Ishikawa (cell line): ENCODE measurements at regions not wholly inside any gene's neighbourhood (a gene's known extent, or its start where the extent isn't known, plus 50 kb on each side); places are given as distances from the start of the nearest gene placed in this dataset.

Experiments used
- CEBPB ChIP-seq: IDR thresholded peaks from 2 replicates; pipeline ENCODE4 v1.6.1; 2012
- CREB1 ChIP-seq: IDR thresholded peaks from 2 replicates; pipeline ENCODE4 v1.6.1; 2012; ENCODE audit warnings: low read depth
- EGR1 ChIP-seq: IDR thresholded peaks from 2 replicates; pipeline ENCODE4 v1.6.1; 2012
- EP300 ChIP-seq: IDR thresholded peaks from 2 replicates; pipeline ENCODE4 v1.6.1; 2012; ENCODE audit warnings: borderline replicate concordance
- FOXM1 ChIP-seq: IDR thresholded peaks from 2 replicates; pipeline ENCODE4 v1.6.1; 2012; ENCODE audit warnings: low read depth, borderline replicate concordance
- NFIC ChIP-seq: IDR thresholded peaks from 2 replicates; pipeline ENCODE4 v1.6.1; 2012
- RAD21 ChIP-seq: IDR thresholded peaks from 2 replicates; pipeline ENCODE4 v1.6.1; 2012; ENCODE audit warnings: low read depth
- TAF1 ChIP-seq: IDR thresholded peaks from 2 replicates; pipeline ENCODE4 v1.6.1; 2012; ENCODE audit warnings: low read depth, mild to moderate bottlenecking
- TCF12 ChIP-seq: IDR thresholded peaks from 2 replicates; pipeline ENCODE4 v1.6.1; 2012; ENCODE audit warnings: low read depth
- TEAD4 ChIP-seq: IDR thresholded peaks from 2 replicates; pipeline ENCODE4 v1.6.1; 2012
- YY1 ChIP-seq: IDR thresholded peaks from 2 replicates; pipeline ENCODE4 v1.6.1; 2012; ENCODE audit warnings: low read depth
- ZBTB7A ChIP-seq: IDR thresholded peaks from 2 replicates; pipeline ENCODE4 v1.6.1; 2012; ENCODE audit warnings: low read depth
- TF ChIP-seq, protein P1 (sequence below): IDR thresholded peaks from 2 replicates; pipeline ENCODE4 v1.6.1; 2012
- TF ChIP-seq, protein P2 (sequence below): IDR thresholded peaks from 2 replicates; pipeline ENCODE4 v1.6.1; 2012
- TF ChIP-seq, protein P3 (sequence below): IDR thresholded peaks from 2 replicates; pipeline ENCODE4 v1.6.1; 2012; ENCODE audit warnings: low read depth, mild to moderate bottlenecking

DNA sequence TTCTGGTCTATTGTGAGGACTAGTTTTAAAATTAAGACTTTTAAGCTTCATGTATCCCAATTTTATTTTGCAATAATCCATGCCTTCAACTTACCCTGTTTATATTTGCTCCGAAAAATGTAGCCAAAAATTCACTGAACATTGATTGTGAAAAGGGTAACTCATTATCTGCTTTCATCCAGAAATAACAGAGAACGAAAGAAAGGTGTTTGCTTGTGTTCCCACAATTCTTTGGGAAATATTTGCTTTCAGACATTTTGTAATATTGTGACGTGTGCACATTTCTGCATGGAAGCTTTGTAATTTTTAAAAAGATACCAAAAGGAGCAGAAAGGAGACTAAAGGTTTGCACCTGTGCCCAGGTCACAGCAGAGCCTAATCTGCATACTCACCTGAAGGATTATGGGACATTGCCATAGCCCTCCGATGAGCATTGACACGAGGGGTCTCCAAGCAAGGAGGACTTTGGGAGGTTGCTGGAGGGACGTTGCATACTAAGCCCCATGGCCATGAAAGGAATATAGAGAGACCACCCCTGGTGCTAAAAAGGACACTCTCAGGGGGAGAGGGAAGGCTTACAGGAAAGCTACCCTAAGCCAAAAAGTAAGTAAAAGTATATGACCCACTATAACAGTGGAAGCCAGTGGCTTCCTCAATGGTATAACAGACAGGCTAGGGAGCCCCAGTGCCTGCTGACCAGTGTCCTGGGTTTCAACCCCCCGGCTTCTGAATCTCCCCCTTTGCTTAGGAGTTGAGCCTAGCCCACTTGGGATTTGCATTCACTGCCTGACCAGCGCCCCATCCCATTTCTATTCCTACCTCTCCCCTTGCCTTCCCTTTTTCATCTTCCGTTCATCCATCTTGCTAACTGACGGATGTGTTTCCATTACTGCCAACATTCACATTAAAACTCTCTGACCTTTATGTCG lies 148.6 kb upstream of the ZC3H12A start:
- TF ChIP-seq CEBPB (no peak), ZBTB7A (no peak)
- TF ChIP-seq, protein P1, sequence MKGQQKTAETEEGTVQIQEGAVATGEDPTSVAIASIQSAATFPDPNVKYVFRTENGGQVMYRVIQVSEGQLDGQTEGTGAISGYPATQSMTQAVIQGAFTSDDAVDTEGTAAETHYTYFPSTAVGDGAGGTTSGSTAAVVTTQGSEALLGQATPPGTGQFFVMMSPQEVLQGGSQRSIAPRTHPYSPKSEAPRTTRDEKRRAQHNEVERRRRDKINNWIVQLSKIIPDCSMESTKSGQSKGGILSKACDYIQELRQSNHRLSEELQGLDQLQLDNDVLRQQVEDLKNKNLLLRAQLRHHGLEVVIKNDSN, result no peak

DNA sequence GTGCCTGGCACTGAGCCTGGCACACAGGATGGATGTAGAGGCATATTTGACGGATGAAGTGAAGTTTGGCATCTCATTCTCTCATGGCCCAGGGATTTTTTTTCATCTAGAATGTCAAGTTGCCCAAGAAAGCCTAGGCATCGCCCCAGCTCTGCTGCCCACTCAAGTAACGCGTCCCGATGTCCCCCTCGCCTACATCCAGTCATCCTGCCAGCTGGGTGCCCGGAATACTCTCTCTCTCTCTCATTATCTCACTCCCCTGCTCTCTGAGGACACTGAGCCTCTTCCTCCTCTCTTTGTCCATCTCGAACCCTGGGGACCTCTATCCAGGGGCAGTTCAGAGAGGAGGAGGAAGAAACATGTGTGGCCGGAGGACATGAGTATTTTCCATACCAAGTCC lies 142.3 kb upstream of the ZC3H12A start:
- TF ChIP-seq CEBPB, result no peak
- TF ChIP-seq TEAD4, result no peak
- no peak for TF ChIP-seq EGR1
- TF ChIP-seq, protein P1, result no peak
- TF ChIP-seq YY1, result no peak
- no peak for TF ChIP-seq TCF12
- TF ChIP-seq FOXM1, result no peak
- no peak for TF ChIP-seq ZBTB7A
- TF ChIP-seq EP300, result no peak
- no peak for TF ChIP-seq CREB1
- no peak for TF ChIP-seq TAF1
- TF ChIP-seq NFIC, result no peak
- TF ChIP-seq, protein P2, sequence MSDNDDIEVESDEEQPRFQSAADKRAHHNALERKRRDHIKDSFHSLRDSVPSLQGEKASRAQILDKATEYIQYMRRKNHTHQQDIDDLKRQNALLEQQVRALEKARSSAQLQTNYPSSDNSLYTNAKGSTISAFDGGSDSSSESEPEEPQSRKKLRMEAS, result no peak
- TF ChIP-seq, protein P3, sequence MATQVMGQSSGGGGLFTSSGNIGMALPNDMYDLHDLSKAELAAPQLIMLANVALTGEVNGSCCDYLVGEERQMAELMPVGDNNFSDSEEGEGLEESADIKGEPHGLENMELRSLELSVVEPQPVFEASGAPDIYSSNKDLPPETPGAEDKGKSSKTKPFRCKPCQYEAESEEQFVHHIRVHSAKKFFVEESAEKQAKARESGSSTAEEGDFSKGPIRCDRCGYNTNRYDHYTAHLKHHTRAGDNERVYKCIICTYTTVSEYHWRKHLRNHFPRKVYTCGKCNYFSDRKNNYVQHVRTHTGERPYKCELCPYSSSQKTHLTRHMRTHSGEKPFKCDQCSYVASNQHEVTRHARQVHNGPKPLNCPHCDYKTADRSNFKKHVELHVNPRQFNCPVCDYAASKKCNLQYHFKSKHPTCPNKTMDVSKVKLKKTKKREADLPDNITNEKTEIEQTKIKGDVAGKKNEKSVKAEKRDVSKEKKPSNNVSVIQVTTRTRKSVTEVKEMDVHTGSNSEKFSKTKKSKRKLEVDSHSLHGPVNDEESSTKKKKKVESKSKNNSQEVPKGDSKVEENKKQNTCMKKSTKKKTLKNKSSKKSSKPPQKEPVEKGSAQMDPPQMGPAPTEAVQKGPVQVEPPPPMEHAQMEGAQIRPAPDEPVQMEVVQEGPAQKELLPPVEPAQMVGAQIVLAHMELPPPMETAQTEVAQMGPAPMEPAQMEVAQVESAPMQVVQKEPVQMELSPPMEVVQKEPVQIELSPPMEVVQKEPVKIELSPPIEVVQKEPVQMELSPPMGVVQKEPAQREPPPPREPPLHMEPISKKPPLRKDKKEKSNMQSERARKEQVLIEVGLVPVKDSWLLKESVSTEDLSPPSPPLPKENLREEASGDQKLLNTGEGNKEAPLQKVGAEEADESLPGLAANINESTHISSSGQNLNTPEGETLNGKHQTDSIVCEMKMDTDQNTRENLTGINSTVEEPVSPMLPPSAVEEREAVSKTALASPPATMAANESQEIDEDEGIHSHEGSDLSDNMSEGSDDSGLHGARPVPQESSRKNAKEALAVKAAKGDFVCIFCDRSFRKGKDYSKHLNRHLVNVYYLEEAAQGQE, result no peak
- no peak for TF ChIP-seq RAD21

DNA sequence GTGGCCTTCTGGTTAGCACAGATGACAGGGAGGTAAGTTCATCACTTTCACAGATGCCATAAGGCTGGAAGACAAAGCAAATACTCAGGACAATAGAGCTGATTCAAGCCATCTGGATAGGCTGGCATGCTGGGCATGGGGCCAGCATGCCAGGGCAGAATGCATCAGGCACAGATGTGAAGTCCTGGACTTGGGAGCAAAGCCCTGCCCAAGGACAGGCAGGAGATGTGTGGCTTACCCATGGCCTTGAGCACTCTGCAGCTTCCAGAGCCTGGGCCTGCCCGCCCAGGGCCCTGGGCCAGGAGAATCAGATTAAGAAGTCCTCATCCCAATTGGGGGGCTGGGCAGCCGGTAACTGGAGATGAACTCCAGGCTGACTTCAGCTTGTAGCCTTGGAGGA lies 135.7 kb upstream of the ZC3H12A start:
- TF ChIP-seq EP300 (no peak), CEBPB (no peak), TEAD4 (no peak), TCF12 (no peak), RAD21 (no peak), TAF1 (no peak), EGR1 (no peak), YY1 (no peak), ZBTB7A (no peak), CREB1 (no peak), FOXM1 (no peak)
- TF ChIP-seq, protein P1, result no peak
- TF ChIP-seq, protein P3, result no peak
- TF ChIP-seq, protein P2, result no peak

DNA sequence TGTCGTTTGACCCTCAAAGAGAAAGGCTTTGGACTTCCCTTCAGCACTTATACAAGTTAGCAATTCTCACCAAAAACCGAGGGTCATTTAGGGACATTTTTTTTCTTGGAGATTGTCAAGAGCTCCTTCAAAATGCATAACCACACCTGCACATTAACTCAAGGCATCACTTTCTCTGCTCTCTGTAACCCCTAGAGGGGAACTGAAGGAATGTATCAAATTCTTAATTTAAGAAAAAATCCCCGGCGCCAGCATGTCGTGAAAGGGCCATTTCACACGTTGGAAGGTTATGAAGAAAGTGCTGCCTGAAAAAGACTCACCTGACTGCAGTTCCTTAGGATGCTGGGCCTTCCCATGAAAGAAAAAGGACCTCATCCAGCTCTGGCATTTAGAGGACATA lies 131.6 kb upstream of the ZC3H12A start:
- TF ChIP-seq TCF12 (no peak), YY1 (no peak), NFIC (no peak), TEAD4 (no peak), EP300 (no peak), RAD21 (no peak), ZBTB7A (no peak), EGR1 (no peak)
- TF ChIP-seq, protein P1, result no peak
- TF ChIP-seq, protein P3, result no peak
